Endothelial cell of umbilical vein (primary cell): ENCODE measurements at regions not wholly inside any gene's neighbourhood (a gene's known extent, or its start where the extent isn't known, plus 50 kb on each side); places are given as distances from the start of the nearest gene placed in this dataset.

Experiments
- CTCF ChIP-seq, 2 donors: IDR thresholded peaks; 1 replicate in 1 of 2; 2 replicates in 1 of 2; pipeline ENCODE4 v1.5.1; 2011; ENCODE audit warnings: low read length in 2 of 2, mild to moderate bottlenecking in 2 of 2, moderate library complexity in 2 of 2, control low read depth in 1 of 2, inconsistent platforms in 1 of 2, low read depth in 1 of 2; ENCODE audit not compliant: insufficient read depth in 1 of 2; ENCODE audit errors: extremely low read depth in 1 of 2
- EZH2 ChIP-seq: IDR thresholded peaks from 2 replicates; pipeline ENCODE4 v1.6.1; 2012; ENCODE audit warnings: borderline replicate concordance, low read depth, mild to moderate bottlenecking, moderate library complexity, low read length, inconsistent platforms; ENCODE audit not compliant: severe bottlenecking
- POLR2AphosphoS5 ChIP-seq: IDR thresholded peaks from 2 replicates; pipeline ENCODE4 v1.6.1; 2012; ENCODE audit warnings: low read depth, mild to moderate bottlenecking, control low read depth, low read length, moderate library complexity; ENCODE audit not compliant: insufficient read depth

- TF ChIP-seq CTCF (IDR thresholded peaks at IDR 0.05; ENCODE audit: extremely low read depth in 1 of 2, insufficient read depth in 1 of 2, low read depth in 1 of 2, low read length in 2 of 2) = no peak
- no peak for TF ChIP-seq EZH2
- no peak for TF ChIP-seq POLR2AphosphoS5
Measured at GRCh38 chr20:52749938-52750337, 222.2 kb upstream of the TSHZ2 start.
